Liver (tissue), 3 donors: ENCODE measurements at regions not wholly inside any gene's neighbourhood (a gene's known extent, or its start where the extent isn't known, plus 50 kb on each side); places are given as distances from the start of the nearest gene placed in this dataset.

Source experiments
- CTCF ChIP-seq: fragments of 150-350 bp; IDR thresholded peaks from 2 replicates; pipeline ENCODE4 v1.5.1; 2017; ENCODE audit warnings: improper control_type of control experiment, low read depth, low read length; ENCODE audit not compliant: missing input control
- FOXA2 ChIP-seq: IDR thresholded peaks from 2 replicates; pipeline ENCODE4 v1.6.1; 2016; ENCODE audit warnings: antibody characterized with exemption
- GABPA ChIP-seq, 2 donors: IDR thresholded peaks in 1 of 2; conservative IDR thresholded peaks in 1 of 2; 2 replicates each; pipeline ENCODE4 v1.6.1; 2016; ENCODE audit warnings: antibody characterized with exemption in 2 of 2, mild to moderate bottlenecking in 1 of 2, moderate library complexity in 1 of 2
- HNF4G ChIP-seq: IDR thresholded peaks from 2 replicates; pipeline ENCODE4 v1.6.1; 2016; ENCODE audit warnings: antibody characterized with exemption
- RXRA ChIP-seq, 2 donors: IDR thresholded peaks; 2 replicates each; pipeline ENCODE4 v1.6.1; 2017 to 2018; ENCODE audit warnings: antibody characterized with exemption in 2 of 2, mild to moderate bottlenecking in 1 of 2
- SP1 ChIP-seq: IDR thresholded peaks from 2 replicates; pipeline ENCODE4 v1.6.1; 2018; ENCODE audit warnings: antibody characterized with exemption, mild to moderate bottlenecking
- YY1 ChIP-seq: IDR thresholded peaks from 2 replicates; pipeline ENCODE4 v1.6.1; 2016; ENCODE audit warnings: antibody characterized with exemption, mild to moderate bottlenecking
- TF ChIP-seq, protein P1 (sequence below): IDR thresholded peaks from 2 replicates; pipeline ENCODE4 v1.6.1; 2016; ENCODE audit warnings: antibody characterized with exemption
- TF ChIP-seq, protein P2 (sequence below): IDR thresholded peaks from 2 replicates; pipeline ENCODE4 v1.6.1; 2016; ENCODE audit warnings: antibody characterized with exemption, mild to moderate bottlenecking
- donor health status: healthy.
- donor health status: healthy.

GRCh38 chr10:111677759-111678158, 505.8 kb downstream of the GPAM start:
- TF ChIP-seq HNF4G: no peak
- no peak for TF ChIP-seq CTCF
- TF ChIP-seq GABPA (IDR thresholded peaks at IDR 0.05 in 1 of 2, conservative IDR thresholded peaks at IDR 0.05 in 1 of 2): no peak
- TF ChIP-seq, protein P1, sequence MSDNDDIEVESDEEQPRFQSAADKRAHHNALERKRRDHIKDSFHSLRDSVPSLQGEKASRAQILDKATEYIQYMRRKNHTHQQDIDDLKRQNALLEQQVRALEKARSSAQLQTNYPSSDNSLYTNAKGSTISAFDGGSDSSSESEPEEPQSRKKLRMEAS: no peak
- TF ChIP-seq SP1: no peak
- no peak for TF ChIP-seq FOXA2
- TF ChIP-seq, protein P2, sequence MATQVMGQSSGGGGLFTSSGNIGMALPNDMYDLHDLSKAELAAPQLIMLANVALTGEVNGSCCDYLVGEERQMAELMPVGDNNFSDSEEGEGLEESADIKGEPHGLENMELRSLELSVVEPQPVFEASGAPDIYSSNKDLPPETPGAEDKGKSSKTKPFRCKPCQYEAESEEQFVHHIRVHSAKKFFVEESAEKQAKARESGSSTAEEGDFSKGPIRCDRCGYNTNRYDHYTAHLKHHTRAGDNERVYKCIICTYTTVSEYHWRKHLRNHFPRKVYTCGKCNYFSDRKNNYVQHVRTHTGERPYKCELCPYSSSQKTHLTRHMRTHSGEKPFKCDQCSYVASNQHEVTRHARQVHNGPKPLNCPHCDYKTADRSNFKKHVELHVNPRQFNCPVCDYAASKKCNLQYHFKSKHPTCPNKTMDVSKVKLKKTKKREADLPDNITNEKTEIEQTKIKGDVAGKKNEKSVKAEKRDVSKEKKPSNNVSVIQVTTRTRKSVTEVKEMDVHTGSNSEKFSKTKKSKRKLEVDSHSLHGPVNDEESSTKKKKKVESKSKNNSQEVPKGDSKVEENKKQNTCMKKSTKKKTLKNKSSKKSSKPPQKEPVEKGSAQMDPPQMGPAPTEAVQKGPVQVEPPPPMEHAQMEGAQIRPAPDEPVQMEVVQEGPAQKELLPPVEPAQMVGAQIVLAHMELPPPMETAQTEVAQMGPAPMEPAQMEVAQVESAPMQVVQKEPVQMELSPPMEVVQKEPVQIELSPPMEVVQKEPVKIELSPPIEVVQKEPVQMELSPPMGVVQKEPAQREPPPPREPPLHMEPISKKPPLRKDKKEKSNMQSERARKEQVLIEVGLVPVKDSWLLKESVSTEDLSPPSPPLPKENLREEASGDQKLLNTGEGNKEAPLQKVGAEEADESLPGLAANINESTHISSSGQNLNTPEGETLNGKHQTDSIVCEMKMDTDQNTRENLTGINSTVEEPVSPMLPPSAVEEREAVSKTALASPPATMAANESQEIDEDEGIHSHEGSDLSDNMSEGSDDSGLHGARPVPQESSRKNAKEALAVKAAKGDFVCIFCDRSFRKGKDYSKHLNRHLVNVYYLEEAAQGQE: no peak
- no peak for TF ChIP-seq YY1
- TF ChIP-seq RXRA (IDR thresholded peaks at IDR 0.05): no peak
